ENCODE measurements at regions not wholly inside any gene's neighbourhood (a gene's known extent, or its start where the extent isn't known, plus 50 kb on each side); places are given as distances from the start of the nearest gene placed in this dataset.

DNA sequence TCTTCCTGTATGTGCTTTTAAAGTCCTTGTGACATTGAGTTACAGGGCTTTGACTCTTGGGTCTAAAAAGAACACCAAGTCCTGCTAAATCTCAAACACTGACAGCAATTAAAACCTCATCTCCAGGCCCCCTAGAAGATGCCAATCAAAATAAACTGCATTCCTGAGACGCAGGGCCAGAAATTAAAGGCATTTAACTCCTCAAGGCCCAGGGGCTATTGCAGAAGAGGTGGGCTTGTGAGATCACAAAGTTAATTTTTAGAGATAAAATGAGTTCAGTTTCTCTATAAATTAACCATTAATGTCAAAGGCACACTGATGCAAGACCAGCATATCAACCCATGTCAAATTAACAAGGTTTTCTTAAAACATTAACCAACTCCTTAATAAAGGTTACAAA, 145.6 kb upstream of the CARMIL1 start:
- Mint-ChIP-seq H3K4me1 (ENCODE audit: low read depth) (no peaks in the 10 kb centered on the region), H3K36me3 (ENCODE audit: insufficient read depth) (no peaks in the 10 kb centered on the region), H3K9me3 (ENCODE audit: low read depth) (peaks cover 14% of the 10 kb centered on the region), H3K27me3 (no peaks in the 10 kb centered on the region), H3K4me3 (ENCODE audit: low read depth) (no peak overlapping the region), H3K27ac (no peak overlapping the region)
- DNase-seq (ENCODE audit: low spot score, unreplicated experiment) = no peak
- TF ChIP-seq, protein P1, sequence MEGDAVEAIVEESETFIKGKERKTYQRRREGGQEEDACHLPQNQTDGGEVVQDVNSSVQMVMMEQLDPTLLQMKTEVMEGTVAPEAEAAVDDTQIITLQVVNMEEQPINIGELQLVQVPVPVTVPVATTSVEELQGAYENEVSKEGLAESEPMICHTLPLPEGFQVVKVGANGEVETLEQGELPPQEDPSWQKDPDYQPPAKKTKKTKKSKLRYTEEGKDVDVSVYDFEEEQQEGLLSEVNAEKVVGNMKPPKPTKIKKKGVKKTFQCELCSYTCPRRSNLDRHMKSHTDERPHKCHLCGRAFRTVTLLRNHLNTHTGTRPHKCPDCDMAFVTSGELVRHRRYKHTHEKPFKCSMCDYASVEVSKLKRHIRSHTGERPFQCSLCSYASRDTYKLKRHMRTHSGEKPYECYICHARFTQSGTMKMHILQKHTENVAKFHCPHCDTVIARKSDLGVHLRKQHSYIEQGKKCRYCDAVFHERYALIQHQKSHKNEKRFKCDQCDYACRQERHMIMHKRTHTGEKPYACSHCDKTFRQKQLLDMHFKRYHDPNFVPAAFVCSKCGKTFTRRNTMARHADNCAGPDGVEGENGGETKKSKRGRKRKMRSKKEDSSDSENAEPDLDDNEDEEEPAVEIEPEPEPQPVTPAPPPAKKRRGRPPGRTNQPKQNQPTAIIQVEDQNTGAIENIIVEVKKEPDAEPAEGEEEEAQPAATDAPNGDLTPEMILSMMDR (IDR thresholded peaks at IDR 0.05; ENCODE audit: unreplicated experiment) = no peak

DNA sequence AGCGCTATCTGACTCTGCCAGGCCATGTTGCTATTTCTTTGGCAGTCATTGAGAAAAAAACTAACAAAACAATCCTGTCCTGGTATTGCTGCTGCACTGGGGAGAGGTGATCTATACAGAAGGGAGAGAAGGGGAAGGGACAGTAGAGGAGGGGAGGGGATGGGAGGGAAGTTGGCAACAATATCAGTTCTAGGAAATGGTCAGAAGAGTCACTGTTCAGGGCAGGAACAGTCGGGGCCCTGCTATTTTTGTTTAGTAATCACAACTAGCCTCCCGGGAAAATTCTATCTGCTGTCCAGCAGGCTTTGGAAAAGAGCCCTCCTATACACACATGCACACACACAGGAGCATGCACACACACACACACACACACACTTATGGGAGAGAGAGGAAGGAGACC, 142.3 kb upstream of the CARMIL1 start:
- Mint-ChIP-seq H3K9me3 (ENCODE audit: low read depth) (peaks cover 14% of the 10 kb centered on the region), H3K4me3 (ENCODE audit: low read depth) (no peak overlapping the region), H3K36me3 (ENCODE audit: insufficient read depth) (no peaks in the 10 kb centered on the region)

DNA sequence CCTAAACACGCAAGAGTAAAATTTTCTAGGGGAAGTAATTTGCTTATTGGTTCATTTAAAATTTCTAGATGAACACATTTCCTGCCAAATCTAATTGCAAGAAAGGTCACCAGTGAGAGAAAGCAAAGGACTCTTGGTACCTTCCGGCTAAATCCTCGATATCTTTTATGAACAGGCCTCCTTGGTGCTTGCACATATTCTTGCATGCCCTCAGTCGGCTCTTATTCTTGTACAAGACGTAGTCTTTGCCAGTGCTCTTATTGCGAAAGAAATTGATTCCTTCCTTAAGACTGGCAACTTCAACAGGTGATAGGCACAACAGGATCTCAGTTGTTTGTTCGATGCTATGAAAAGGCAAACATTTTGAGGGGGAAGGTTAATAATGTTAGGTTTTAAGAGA, 141.7 kb upstream of the CARMIL1 start:
- no peaks in the 10 kb centered on the region for H3K4me1 Mint-ChIP-seq (ENCODE audit: low read depth)
- H3K4me3 Mint-ChIP-seq (ENCODE audit: low read depth) = no peak overlapping the region
- H3K36me3 Mint-ChIP-seq (ENCODE audit: insufficient read depth) = no peaks in the 10 kb centered on the region
- H3K27ac Mint-ChIP-seq = no peak overlapping the region
- H3K9me3 Mint-ChIP-seq (ENCODE audit: low read depth) = peaks cover 14% of the 10 kb centered on the region
- DNase-seq (ENCODE audit: low spot score, unreplicated experiment) = no peak
- TF ChIP-seq, protein P1 (IDR thresholded peaks at IDR 0.05; ENCODE audit: unreplicated experiment) = no peak
- H3K27me3 Mint-ChIP-seq = no peaks in the 10 kb centered on the region

More for the DNA sequence above, 142.3 kb upstream of the CARMIL1 start:
- Mint-ChIP-seq H3K27ac (no peak overlapping the region), H3K27me3 (no peaks in the 10 kb centered on the region), H3K4me1 (ENCODE audit: low read depth) (no peaks in the 10 kb centered on the region)
- TF ChIP-seq, protein P1 (IDR thresholded peaks at IDR 0.05; ENCODE audit: unreplicated experiment) = no peak
- no peak for DNase-seq (ENCODE audit: low spot score, unreplicated experiment)

DNA sequence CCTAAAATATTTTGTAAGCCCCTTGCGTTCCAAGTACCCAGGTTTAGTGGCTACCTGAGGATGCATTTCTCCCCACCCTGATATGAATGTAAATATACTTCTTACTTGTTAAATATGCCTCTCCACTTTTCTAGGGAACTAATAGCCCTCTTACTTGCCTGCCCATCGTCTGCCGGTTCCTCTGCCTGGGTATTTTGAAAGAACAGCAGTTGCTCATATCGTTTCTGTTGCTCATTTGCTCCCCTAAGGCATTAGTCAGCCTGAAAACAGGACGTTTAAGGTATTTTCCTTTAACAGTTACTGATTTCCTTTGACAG, 141.3 kb upstream of the CARMIL1 start:
- H3K36me3 Mint-ChIP-seq (ENCODE audit: insufficient read depth) = no peaks in the 10 kb centered on the region
- no peaks in the 10 kb centered on the region for H3K4me1 Mint-ChIP-seq (ENCODE audit: low read depth)
- H3K27ac Mint-ChIP-seq = no peak overlapping the region
- H3K27me3 Mint-ChIP-seq = no peaks in the 10 kb centered on the region
- no peak for DNase-seq (ENCODE audit: low spot score, unreplicated experiment)
- TF ChIP-seq, protein P1 (IDR thresholded peaks at IDR 0.05; ENCODE audit: unreplicated experiment) = no peak
- no peak overlapping the region for H3K4me3 Mint-ChIP-seq (ENCODE audit: low read depth)
- peaks cover 11% of the 10 kb centered on the region for H3K9me3 Mint-ChIP-seq (ENCODE audit: low read depth)

DNA sequence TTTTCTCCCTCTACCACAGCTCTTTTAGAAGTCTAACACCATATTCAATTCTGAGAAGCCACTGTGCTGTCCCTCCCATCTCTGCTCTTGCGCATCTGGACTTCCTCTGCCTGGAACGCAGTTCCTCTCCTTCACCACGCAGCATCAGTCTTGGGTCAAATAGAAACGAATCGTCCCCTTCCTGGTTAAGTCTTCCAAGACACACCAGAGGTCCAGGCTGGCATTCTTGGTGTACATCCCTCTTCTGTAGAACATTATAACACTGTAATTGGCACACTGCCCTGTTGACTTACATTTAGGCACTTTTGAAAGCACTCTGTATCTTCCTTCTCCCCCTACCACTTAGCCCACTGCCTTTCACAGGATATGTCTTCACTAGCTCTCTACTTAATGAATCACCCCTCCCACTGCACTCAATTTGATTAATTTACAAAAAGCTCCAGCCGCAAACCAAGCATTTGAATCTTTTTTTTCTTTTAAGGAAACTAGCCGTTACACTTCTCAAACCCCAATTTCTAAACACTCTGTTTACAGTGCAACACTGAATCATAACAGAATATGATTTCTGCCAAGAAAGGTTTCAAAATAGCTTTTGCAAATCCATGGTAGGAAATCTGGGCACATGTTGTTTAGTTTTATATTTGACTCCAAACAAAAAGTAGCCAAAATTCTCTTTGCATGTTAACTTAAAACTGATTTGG, 140.8 kb upstream of the CARMIL1 start:
- Mint-ChIP-seq H3K27me3 (no peaks in the 10 kb centered on the region), H3K9me3 (ENCODE audit: low read depth) (peaks cover 7% of the 10 kb centered on the region), H3K4me3 (ENCODE audit: low read depth) (no peak overlapping the region), H3K36me3 (ENCODE audit: insufficient read depth) (no peaks in the 10 kb centered on the region), H3K27ac (no peak overlapping the region), H3K4me1 (ENCODE audit: low read depth) (no peaks in the 10 kb centered on the region)
- no peak for DNase-seq (ENCODE audit: low spot score, unreplicated experiment)
- TF ChIP-seq, protein P1 (IDR thresholded peaks at IDR 0.05; ENCODE audit: unreplicated experiment) = no peak
